ENCODE measurements at regions not wholly inside any gene's neighbourhood (a gene's known extent, or its start where the extent isn't known, plus 50 kb on each side); places are given as distances from the start of the nearest gene placed in this dataset.
A peak's percentile ranks its signal among the peaks of the same experiment; 100 is the strongest.

- Mint-ChIP-seq H3K27ac (no peak overlapping the region), H3K27me3 (ENCODE audit: low read depth in 3 of 3) (peaks cover 0 to 4% (median 3%) of the 10 kb centered on the region in 3 donors), H3K9me3 (peaks cover 0 to 2% (median 0%) of the 10 kb centered on the region in 7 donors), H3K4me1 (peaks cover 10% of the 10 kb centered on the region), H3K4me3 (no peak overlapping the region), H3K36me3 (peaks cover 0 to 2% of the 10 kb centered on the region in 2 donors)
- Histone ChIP-seq H3K9me3 (replicated peaks in 1 of 2; ENCODE audit: control insufficient read depth in 1 of 2, insufficient read depth in 1 of 2, low read length in 2 of 2) (no peaks in the 10 kb centered on the region), H2AFZ (ENCODE audit: insufficient read depth, low read depth, low read length, poor library complexity, severe bottlenecking) (no peak overlapping the region), H3K4me1 (ENCODE audit: control insufficient read depth in 1 of 2, insufficient read depth in 2 of 2, low read length in 2 of 2) (peaks cover 0 to 7% of the 10 kb centered on the region in 2 donors), H3K27ac (ENCODE audit: low read depth in 1 of 2, low read length in 2 of 2) (no peak overlapping the region), H3K27me3 (ENCODE audit: control insufficient read depth in 2 of 2, insufficient read depth in 2 of 2, low read length in 2 of 2) (peaks cover 2% of the 10 kb centered on the region in 2 donors), H3K4me2 (replicated peaks; ENCODE audit: extremely low read depth, low read length, poor library complexity, severe bottlenecking) (no peak overlapping the region), H3K79me2 (ENCODE audit: insufficient read depth, low read length) (no peaks in the 10 kb centered on the region), H3K9ac (ENCODE audit: insufficient read depth, low read length, poor library complexity, severe bottlenecking) (no peak overlapping the region), H4K20me1 (ENCODE audit: insufficient read depth, low read length) (no peaks in the 10 kb centered on the region), H3K4me3 (replicated peaks in 1 of 3; ENCODE audit: low read depth in 2 of 3, low read length in 3 of 3) (no peak overlapping the region), H3K36me3 (replicated peaks in 1 of 2; ENCODE audit: control insufficient read depth in 1 of 2, insufficient read depth in 2 of 2, low read length in 2 of 2) (no peaks in the 10 kb centered on the region)
- no CpG with 5 or more reads among the region's 1 CpG for WGBS (ENCODE audit: insufficient coverage)
- no peak for DNase-seq
- TF ChIP-seq, protein P1, sequence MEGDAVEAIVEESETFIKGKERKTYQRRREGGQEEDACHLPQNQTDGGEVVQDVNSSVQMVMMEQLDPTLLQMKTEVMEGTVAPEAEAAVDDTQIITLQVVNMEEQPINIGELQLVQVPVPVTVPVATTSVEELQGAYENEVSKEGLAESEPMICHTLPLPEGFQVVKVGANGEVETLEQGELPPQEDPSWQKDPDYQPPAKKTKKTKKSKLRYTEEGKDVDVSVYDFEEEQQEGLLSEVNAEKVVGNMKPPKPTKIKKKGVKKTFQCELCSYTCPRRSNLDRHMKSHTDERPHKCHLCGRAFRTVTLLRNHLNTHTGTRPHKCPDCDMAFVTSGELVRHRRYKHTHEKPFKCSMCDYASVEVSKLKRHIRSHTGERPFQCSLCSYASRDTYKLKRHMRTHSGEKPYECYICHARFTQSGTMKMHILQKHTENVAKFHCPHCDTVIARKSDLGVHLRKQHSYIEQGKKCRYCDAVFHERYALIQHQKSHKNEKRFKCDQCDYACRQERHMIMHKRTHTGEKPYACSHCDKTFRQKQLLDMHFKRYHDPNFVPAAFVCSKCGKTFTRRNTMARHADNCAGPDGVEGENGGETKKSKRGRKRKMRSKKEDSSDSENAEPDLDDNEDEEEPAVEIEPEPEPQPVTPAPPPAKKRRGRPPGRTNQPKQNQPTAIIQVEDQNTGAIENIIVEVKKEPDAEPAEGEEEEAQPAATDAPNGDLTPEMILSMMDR (IDR thresholded peaks at IDR 0.05), result no peak
- intact Hi-C loops (cut with micrococcal nuclease), result no loop called here
These were observed 96.3 kb upstream of the SPRY2 start for GRCh38 chr13:80437231-80437630.

GRCh38 chr13:80436571-80437169 is 95.7 kb upstream of the SPRY2 start:
- Mint-ChIP-seq H3K27me3 (ENCODE audit: low read depth in 3 of 3) (peaks cover 0 to 3% (median 2%) of the 10 kb centered on the region in 3 donors), H3K36me3 (no peaks in the 10 kb centered on the region), H3K27ac (no peak overlapping the region), H3K4me3 (peak overlapping the region in 1 of 2 donors; percentile 39), H3K4me1 (peaks cover 4% of the 10 kb centered on the region), H3K9me3 (peaks cover 0 to 7% (median 3%) of the 10 kb centered on the region in 7 donors)
- H3K4me2 ChIP-seq (replicated peaks; ENCODE audit: extremely low read depth, low read length, poor library complexity, severe bottlenecking), result no peak overlapping the region
- H3K27ac ChIP-seq (ENCODE audit: low read depth in 1 of 2, low read length in 2 of 2), result no peak overlapping the region
- intact Hi-C loops (cut with micrococcal nuclease), result no loop called here
- no peaks in the 10 kb centered on the region for H3K79me2 ChIP-seq (ENCODE audit: insufficient read depth, low read length)
- H3K27me3 ChIP-seq (ENCODE audit: control insufficient read depth in 2 of 2, insufficient read depth in 2 of 2, low read length in 2 of 2), result peaks cover 2% of the 10 kb centered on the region in 2 donors
- H3K4me1 ChIP-seq (ENCODE audit: control insufficient read depth in 1 of 2, insufficient read depth in 2 of 2, low read length in 2 of 2), result peaks cover 0 to 2% of the 10 kb centered on the region in 2 donors
- no peaks in the 10 kb centered on the region for H4K20me1 ChIP-seq (ENCODE audit: insufficient read depth, low read length)
- H3K4me3 ChIP-seq (replicated peaks in 1 of 3; ENCODE audit: low read depth in 2 of 3, low read length in 3 of 3), result no peak overlapping the region
- no peak overlapping the region for H3K9ac ChIP-seq (ENCODE audit: insufficient read depth, low read length, poor library complexity, severe bottlenecking)
- no peak for DNase-seq
- no peak overlapping the region for H2AFZ ChIP-seq (ENCODE audit: insufficient read depth, low read depth, low read length, poor library complexity, severe bottlenecking)
- 8% methylated on average over 2 of the region's 4 CpGs for WGBS (ENCODE audit: insufficient coverage)
- TF ChIP-seq, protein P1 (IDR thresholded peaks at IDR 0.05), result no peak
- H3K9me3 ChIP-seq (replicated peaks in 1 of 2; ENCODE audit: control insufficient read depth in 1 of 2, insufficient read depth in 1 of 2, low read length in 2 of 2), result no peaks in the 10 kb centered on the region
- H3K36me3 ChIP-seq (replicated peaks in 1 of 2; ENCODE audit: control insufficient read depth in 1 of 2, insufficient read depth in 2 of 2, low read length in 2 of 2), result no peaks in the 10 kb centered on the region

Data from CD14-positive monocyte (primary cell).